ENCODE measurements at regions not wholly inside any gene's neighbourhood (a gene's known extent, or its start where the extent isn't known, plus 50 kb on each side); places are given as distances from the start of the nearest gene placed in this dataset.

GRCh38 chr7:12786494-12786893 lies 99.1 kb downstream of the ARL4A start:
- TF ChIP-seq EZH2 (IDR thresholded peaks at IDR 0.05) (no peak), POLR2AphosphoS5 (IDR thresholded peaks at IDR 0.05; ENCODE audit: borderline replicate concordance, low read depth, low read length) (no peak), FOXP2 (optimal IDR thresholded peaks at IDR 0.05; ENCODE audit: control extremely low read depth, extremely low read length, insufficient read depth) (no peak)
